Colonic mucosa (tissue), 4 donors: ENCODE measurements at regions not wholly inside any gene's neighbourhood (a gene's known extent, or its start where the extent isn't known, plus 50 kb on each side); places are given as distances from the start of the nearest gene placed in this dataset.

Experiments used
- DNase-seq: peaks from one replicate; pipeline ENCODE4 v3.0.0-alpha.2; 2020
- H3K27ac ChIP-seq: fragments of 200-600 bp; one replicate; pipeline ENCODE4 v1.8.0; 2021
- H3K27me3 ChIP-seq: fragments of 200-600 bp; one replicate; pipeline ENCODE4 v1.8.0; 2021
- H3K36me3 ChIP-seq: fragments of 200-600 bp; one replicate; pipeline ENCODE4 v1.8.0; 2021
- H3K4me1 ChIP-seq: fragments of 200-600 bp; one replicate; pipeline ENCODE4 v1.8.0; 2021; ENCODE audit warnings: mild to moderate bottlenecking
- H3K4me3 ChIP-seq: fragments of 200-600 bp; one replicate; pipeline ENCODE4 v1.8.0; 2021
- H3K9ac ChIP-seq, 2 donors: one replicate each; pipeline ENCODE4 v1.7.0; 2013; ENCODE audit warnings: control low read depth in 2 of 2, low read depth in 2 of 2, low read length in 2 of 2
- H3K9me3 ChIP-seq: fragments of 200-600 bp; one replicate; pipeline ENCODE4 v1.8.0; 2021
- intact Hi-C: fragments of 100-400 bp; cut with DNase I; formaldehyde crosslinking; loops from one replicate; pipeline ENCODE4 v1.14.1; 2022
- TF ChIP-seq, protein P1 (sequence below): fragments of 200-600 bp; IDR thresholded peaks from one replicate; pipeline ENCODE4 v1.8.0; 2022; ENCODE audit warnings: antibody characterized with exemption, mild to moderate bottlenecking
- donor health status: healthy.
- donor health status: DM: no; HTN: no; CAD: no.
- donor health status: DM: no; HTN: no; CAD: no.

DNA sequence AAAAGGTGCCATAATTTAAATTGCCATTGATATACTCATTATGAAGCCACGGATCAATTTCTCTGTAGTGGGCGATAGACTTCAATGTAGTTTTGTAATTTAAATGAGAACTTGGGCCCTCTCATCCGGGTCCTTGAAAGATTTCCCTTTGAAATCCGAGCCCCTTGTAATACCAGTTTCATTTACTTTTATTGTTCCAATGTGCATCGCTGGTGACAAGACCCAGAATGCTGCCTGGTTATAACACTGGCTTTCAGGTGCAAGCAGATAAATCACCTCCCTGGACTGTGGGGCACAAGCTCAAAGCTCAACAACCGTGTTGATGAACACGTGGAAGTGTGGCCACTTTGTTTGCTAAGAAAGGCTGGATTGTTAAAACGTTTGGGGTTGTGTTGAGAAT, 68.9 kb upstream of the FZD10 start:
- Histone ChIP-seq H3K27me3 (no peaks in the 10 kb centered on the region), H3K9ac (no peak overlapping the region), H3K4me1 (no peaks in the 10 kb centered on the region), H3K9me3 (no peaks in the 10 kb centered on the region), H3K27ac (no peak overlapping the region), H3K4me3 (no peak overlapping the region), H3K36me3 (no peaks in the 10 kb centered on the region)
- DNase-seq: no peak
- TF ChIP-seq, protein P1, sequence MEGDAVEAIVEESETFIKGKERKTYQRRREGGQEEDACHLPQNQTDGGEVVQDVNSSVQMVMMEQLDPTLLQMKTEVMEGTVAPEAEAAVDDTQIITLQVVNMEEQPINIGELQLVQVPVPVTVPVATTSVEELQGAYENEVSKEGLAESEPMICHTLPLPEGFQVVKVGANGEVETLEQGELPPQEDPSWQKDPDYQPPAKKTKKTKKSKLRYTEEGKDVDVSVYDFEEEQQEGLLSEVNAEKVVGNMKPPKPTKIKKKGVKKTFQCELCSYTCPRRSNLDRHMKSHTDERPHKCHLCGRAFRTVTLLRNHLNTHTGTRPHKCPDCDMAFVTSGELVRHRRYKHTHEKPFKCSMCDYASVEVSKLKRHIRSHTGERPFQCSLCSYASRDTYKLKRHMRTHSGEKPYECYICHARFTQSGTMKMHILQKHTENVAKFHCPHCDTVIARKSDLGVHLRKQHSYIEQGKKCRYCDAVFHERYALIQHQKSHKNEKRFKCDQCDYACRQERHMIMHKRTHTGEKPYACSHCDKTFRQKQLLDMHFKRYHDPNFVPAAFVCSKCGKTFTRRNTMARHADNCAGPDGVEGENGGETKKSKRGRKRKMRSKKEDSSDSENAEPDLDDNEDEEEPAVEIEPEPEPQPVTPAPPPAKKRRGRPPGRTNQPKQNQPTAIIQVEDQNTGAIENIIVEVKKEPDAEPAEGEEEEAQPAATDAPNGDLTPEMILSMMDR: no peak
- intact Hi-C loops: no loop called here

DNA sequence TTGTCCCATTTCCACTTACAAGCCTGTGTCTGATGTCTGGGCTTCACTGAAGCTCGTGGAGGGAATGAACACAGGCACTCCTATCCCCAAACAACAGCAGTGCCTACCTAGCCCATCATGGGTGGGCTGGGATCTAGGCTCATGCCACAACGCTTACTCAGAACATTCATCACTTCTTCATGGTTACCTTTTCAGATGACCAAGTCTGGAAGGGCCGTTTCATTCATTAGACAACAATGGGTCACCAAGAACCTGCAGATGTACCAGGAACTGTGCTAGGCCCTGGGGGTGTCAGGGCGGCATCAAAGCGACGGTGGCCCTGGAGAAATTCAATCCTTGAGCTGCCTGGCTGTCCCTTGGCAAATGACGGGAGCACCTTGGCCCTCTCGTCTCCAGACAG, 64.9 kb upstream of the FZD10 start:
- Histone ChIP-seq H3K9ac (no peak overlapping the region), H3K4me1 (no peaks in the 10 kb centered on the region), H3K27ac (no peak overlapping the region), H3K36me3 (no peaks in the 10 kb centered on the region), H3K9me3 (no peaks in the 10 kb centered on the region), H3K27me3 (no peaks in the 10 kb centered on the region), H3K4me3 (no peak overlapping the region)
- intact Hi-C loops: no loop called here
- DNase-seq: no peak
- TF ChIP-seq, protein P1: no peak

DNA sequence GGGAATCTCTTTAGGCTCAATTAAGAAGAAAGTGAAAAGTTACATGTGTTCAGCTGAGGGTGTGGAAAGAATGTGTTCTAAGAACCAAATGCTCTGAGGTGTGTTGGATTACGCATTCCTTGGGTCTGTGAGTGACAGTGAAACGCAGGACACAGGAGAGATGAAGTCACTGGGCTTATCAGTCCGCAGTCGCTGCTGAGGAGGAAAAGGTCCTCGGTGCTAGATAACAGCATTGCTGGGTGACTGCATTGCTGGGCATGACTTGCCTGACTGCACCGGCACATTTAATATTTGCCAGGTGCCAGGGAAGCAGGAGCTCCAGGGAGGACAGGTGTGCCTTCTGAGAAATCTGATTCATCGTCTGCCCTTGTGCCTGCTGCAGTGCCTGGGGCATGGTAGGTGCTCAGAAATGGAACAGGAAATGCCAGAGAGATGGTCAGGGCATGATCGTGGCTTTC, 64.4 kb upstream of the FZD10 start:
- DNase-seq: no peak
- Histone ChIP-seq H3K27me3 (no peaks in the 10 kb centered on the region), H3K36me3 (no peaks in the 10 kb centered on the region), H3K4me3 (no peak overlapping the region), H3K9ac (no peak overlapping the region), H3K9me3 (no peaks in the 10 kb centered on the region), H3K4me1 (no peaks in the 10 kb centered on the region), H3K27ac (no peak overlapping the region)
- intact Hi-C loops: no loop called here
- TF ChIP-seq, protein P1: no peak

DNA sequence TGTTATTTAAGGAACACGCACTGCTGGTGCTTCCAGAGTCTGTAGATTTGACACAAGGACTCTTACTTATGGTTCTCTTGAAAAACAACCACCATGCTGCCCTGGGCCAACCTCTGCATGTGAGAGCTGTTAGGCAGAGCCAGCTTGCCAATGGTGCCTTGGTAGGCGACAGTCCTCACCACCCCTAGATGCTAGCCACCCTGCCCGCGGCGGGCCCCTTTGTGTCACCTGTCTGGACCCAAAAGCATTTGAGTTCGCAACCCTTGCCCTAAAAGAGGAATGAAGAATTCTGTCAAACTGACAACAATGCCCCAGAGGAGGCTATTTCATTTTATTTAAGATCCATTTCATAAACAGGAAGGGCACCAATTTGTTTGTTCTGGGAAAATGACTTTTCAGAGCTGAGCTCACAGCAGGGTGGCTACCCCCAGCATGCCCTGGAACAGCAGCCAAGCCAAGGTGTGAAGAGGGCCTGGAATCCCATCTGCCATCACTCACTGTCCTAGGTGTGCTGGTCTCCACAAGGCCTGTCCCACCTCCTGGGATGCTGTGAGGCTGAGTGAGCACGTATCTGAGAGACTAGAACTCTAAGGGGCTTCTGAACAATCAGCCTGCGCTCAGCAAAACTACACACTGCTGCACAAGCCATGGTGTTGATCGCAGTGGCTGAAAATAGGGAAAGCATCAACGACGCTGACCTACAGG, 63.8 kb upstream of the FZD10 start:
- no peaks in the 10 kb centered on the region for H3K4me1 ChIP-seq
- DNase-seq: no peak
- no peak overlapping the region for H3K4me3 ChIP-seq
- no peaks in the 10 kb centered on the region for H3K36me3 ChIP-seq
- H3K27ac ChIP-seq: no peak overlapping the region
- TF ChIP-seq, protein P1: no peak
- H3K9me3 ChIP-seq: no peaks in the 10 kb centered on the region
- intact Hi-C loops: no loop called here
- no peaks in the 10 kb centered on the region for H3K27me3 ChIP-seq
- H3K9ac ChIP-seq: no peak overlapping the region

DNA sequence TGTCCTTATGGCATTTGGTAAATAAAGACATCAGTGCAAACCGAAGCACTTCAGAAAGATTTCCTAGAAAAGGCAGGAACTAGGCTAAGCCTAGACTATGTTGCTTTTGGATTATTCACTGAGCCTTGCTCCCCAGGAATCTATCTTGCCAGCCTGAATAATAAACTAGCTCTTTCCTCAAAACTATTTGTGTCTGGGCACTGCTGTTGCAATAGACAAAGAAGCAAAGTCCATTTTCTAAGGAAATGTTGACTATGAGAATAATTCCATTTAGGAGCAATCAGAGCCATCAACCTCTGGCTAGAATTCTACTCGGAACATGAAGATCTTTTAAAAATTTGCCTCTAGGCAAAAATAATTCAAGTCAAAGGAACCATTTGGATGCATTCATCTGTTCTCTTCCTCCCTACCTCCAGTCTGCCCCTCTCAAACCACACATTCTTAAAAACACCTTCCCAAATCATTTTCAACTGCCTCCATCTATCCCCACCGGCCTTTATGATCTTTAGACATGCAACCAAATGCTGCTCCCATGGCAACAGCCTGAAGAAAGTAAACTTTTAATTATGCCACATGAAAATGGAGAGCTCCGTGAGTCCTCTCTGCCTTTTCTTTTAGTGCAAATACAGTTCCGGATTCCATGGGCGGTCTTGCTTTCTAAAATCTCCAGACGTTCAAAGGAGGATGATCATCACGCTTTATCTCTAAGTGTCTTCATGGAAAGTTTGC, 61.5 kb upstream of the FZD10 start:
- TF ChIP-seq, protein P1: no peak
- Histone ChIP-seq H3K27ac (no peak overlapping the region), H3K4me3 (no peak overlapping the region), H3K36me3 (no peaks in the 10 kb centered on the region), H3K9ac (no peak overlapping the region), H3K9me3 (no peaks in the 10 kb centered on the region), H3K4me1 (no peaks in the 10 kb centered on the region), H3K27me3 (no peaks in the 10 kb centered on the region)
- intact Hi-C loops: no loop called here
- DNase-seq: no peak
